Caco-2 (cell line): ENCODE measurements at regions not wholly inside any gene's neighbourhood (a gene's known extent, or its start where the extent isn't known, plus 50 kb on each side); places are given as distances from the start of the nearest gene placed in this dataset.

Experiments
- BruUV-seq: library from RNA; stranded (reverse); fragments of 400-500 nt; replicated peaks from 2 replicates; lab custom pipeline; 2021; lab: Mats Ljungman, UMichigan
- CTCF ChIA-PET: fragments of 300-600 bp; sonication (Branson Sonifier 250); formaldehyde crosslinking; loops from one replicate; lab custom pipeline; 2022; ENCODE audit warnings: antibody characterized with exemption; lab: Charles Lee
- POLR2A ChIA-PET: fragments of 300-600 bp; sonication (Branson Sonifier 250); formaldehyde crosslinking; loops from one replicate; lab custom pipeline; 2022; ENCODE audit warnings: antibody characterized with exemption; lab: Charles Lee
- DNase-seq, 2 experiments: peaks; one replicate each; pipeline versions ENCODE4 v3.0.0 to v3.0.0-alpha.2; 2020 to 2022
- H3K27me3 ChIP-seq: replicated peaks from 2 replicates; pipeline ENCODE4 v1.6.0; 2011; ENCODE audit warnings: low read length; ENCODE audit not compliant: control insufficient read depth, insufficient read depth
- H3K36me3 ChIP-seq: 2 replicates; pipeline ENCODE4 v1.5.1; 2011; ENCODE audit warnings: low read length; ENCODE audit not compliant: control insufficient read depth, insufficient read depth
- H3K4me1 ChIP-seq: fragments of 250-450 bp; sonication (Bioruptor Pico); 2 replicates; pipeline ENCODE4 v1.5.1; 2020; ENCODE audit warnings: mild to moderate bottlenecking
- H3K4me3 ChIP-seq: 2 replicates; pipeline ENCODE4 v1.5.1; 2011; ENCODE audit warnings: low read depth, mild to moderate bottlenecking, control low read depth, low read length
- H3K9me3 ChIP-seq: fragments of 250-450 bp; sonication (Bioruptor Pico); 2 replicates; pipeline ENCODE4 v1.5.1; 2020; ENCODE audit warnings: mild to moderate bottlenecking, moderate library complexity
- H3K27ac Mint-ChIP-seq: one replicate; pipeline ENCODE4 v1.8.0; 2022; ENCODE audit warnings: mixed read lengths; ENCODE audit not compliant: unreplicated experiment
- H3K27me3 Mint-ChIP-seq: one replicate; pipeline ENCODE4 v1.8.0; 2022; ENCODE audit warnings: mixed read lengths; ENCODE audit not compliant: insufficient read depth, unreplicated experiment
- H3K36me3 Mint-ChIP-seq: one replicate; pipeline ENCODE4 v1.8.0; 2022; ENCODE audit warnings: mild to moderate bottlenecking, mixed read lengths; ENCODE audit not compliant: insufficient read depth, unreplicated experiment
- H3K4me1 Mint-ChIP-seq: one replicate; pipeline ENCODE4 v1.8.0; 2022; ENCODE audit warnings: low read depth, mixed read lengths; ENCODE audit not compliant: unreplicated experiment
- H3K4me3 Mint-ChIP-seq: one replicate; pipeline ENCODE4 v1.8.0; 2022; ENCODE audit warnings: mild to moderate bottlenecking, moderate library complexity, mixed read lengths; ENCODE audit not compliant: unreplicated experiment
- H3K9me3 Mint-ChIP-seq: one replicate; pipeline ENCODE4 v1.8.0; 2022; ENCODE audit warnings: mixed read lengths; ENCODE audit not compliant: unreplicated experiment
- CTCF ChIP-seq, 2 experiments: fragments of 200-600 bp in 1 of 2; IDR thresholded peaks; 1 replicate in 1 of 2; 2 replicates in 1 of 2; pipeline versions ENCODE4 v1.5.1 to v1.8.0; 2011 to 2022; ENCODE audit warnings: antibody characterized with exemption in 1 of 2, control low read depth in 1 of 2, inconsistent platforms in 1 of 2, low read depth in 1 of 2, low read length in 1 of 2, mild to moderate bottlenecking in 1 of 2, moderate library complexity in 1 of 2; ENCODE audit not compliant: insufficient read depth in 1 of 2, severe bottlenecking in 1 of 2, unreplicated experiment in 1 of 2
- intact Hi-C: fragments of 100-400 bp; cut with micrococcal nuclease; formaldehyde crosslinking; loops from one replicate; pipeline ENCODE4 v1.10.0; 2022; ENCODE audit not compliant: unreplicated experiment

GRCh38 chr9:80448996-80449395, 877.2 kb downstream of the TLE4 start:
- POLR2A ChIA-PET = no interaction called here
- no peak for DNase-seq
- Histone ChIP-seq H3K4me1 (no peaks in the 10 kb centered on the region), H3K9me3 (no peaks in the 10 kb centered on the region), H3K27me3 (no peaks in the 10 kb centered on the region), H3K36me3 (no peaks in the 10 kb centered on the region), H3K4me3 (no peak overlapping the region)
- CTCF ChIA-PET = no interaction called here
- Mint-ChIP-seq H3K9me3 (no peaks in the 10 kb centered on the region), H3K4me1 (no peaks in the 10 kb centered on the region), H3K27ac (no peak overlapping the region), H3K27me3 (no peaks in the 10 kb centered on the region), H3K36me3 (no peaks in the 10 kb centered on the region), H3K4me3 (no peak overlapping the region)
- no TSS peak for BruUV-seq
- no peak for TF ChIP-seq CTCF (IDR thresholded peaks at IDR 0.05; ENCODE audit: insufficient read depth in 1 of 2, low read depth in 1 of 2, low read length in 1 of 2, severe bottlenecking in 1 of 2, unreplicated experiment in 1 of 2)
- intact Hi-C loops = no loop called here

- Mint-ChIP-seq H3K27ac (no peak overlapping the region), H3K27me3 (no peaks in the 10 kb centered on the region), H3K4me1 (no peaks in the 10 kb centered on the region), H3K9me3 (no peaks in the 10 kb centered on the region), H3K36me3 (no peaks in the 10 kb centered on the region), H3K4me3 (no peak overlapping the region)
- no peak for TF ChIP-seq CTCF (IDR thresholded peaks at IDR 0.05; ENCODE audit: insufficient read depth in 1 of 2, low read depth in 1 of 2, low read length in 1 of 2, severe bottlenecking in 1 of 2, unreplicated experiment in 1 of 2)
- BruUV-seq = no TSS peak
- Histone ChIP-seq H3K4me3 (no peak overlapping the region), H3K4me1 (no peaks in the 10 kb centered on the region), H3K36me3 (no peaks in the 10 kb centered on the region), H3K9me3 (no peaks in the 10 kb centered on the region), H3K27me3 (no peaks in the 10 kb centered on the region)
- intact Hi-C loops = no loop called here
- ChIA-PET CTCF (no interaction called here), POLR2A (no interaction called here)
- DNase-seq = no peak
These were observed 876.1 kb downstream of the TLE4 start for GRCh38 chr9:80447876-80448275.

- ChIA-PET POLR2A (no interaction called here), CTCF (no interaction called here)
- no peaks in the 10 kb centered on the region for H3K27me3 ChIP-seq
- Mint-ChIP-seq H3K9me3 (no peaks in the 10 kb centered on the region), H3K4me3 (no peak overlapping the region), H3K36me3 (no peaks in the 10 kb centered on the region), H3K27me3 (no peaks in the 10 kb centered on the region), H3K27ac (no peak overlapping the region), H3K4me1 (no peaks in the 10 kb centered on the region)
- intact Hi-C loops = no loop called here
- H3K36me3 ChIP-seq = no peaks in the 10 kb centered on the region
- H3K4me1 ChIP-seq = no peaks in the 10 kb centered on the region
- no TSS peak for BruUV-seq
- H3K4me3 ChIP-seq = no peak overlapping the region
- TF ChIP-seq CTCF (IDR thresholded peaks at IDR 0.05; ENCODE audit: insufficient read depth in 1 of 2, low read depth in 1 of 2, low read length in 1 of 2, severe bottlenecking in 1 of 2, unreplicated experiment in 1 of 2) = no peak
- no peak for DNase-seq
- H3K9me3 ChIP-seq = no peaks in the 10 kb centered on the region
These were observed 869.0 kb downstream of the TLE4 start for GRCh38 chr9:80440724-80441123.
